ENCODE measurements at regions not wholly inside any gene's neighbourhood (a gene's known extent, or its start where the extent isn't known, plus 50 kb on each side); places are given as distances from the start of the nearest gene placed in this dataset.
"Not testable (repeated sequence)": the region's sequence is repeated elsewhere in the genome, so short reads cannot be mapped to it uniquely, and the experiment has no call there.

- Mint-ChIP-seq H3K27me3 (ENCODE audit: low read depth in 3 of 3) (peaks cover 0 to 9% (median 3%) of the 10 kb centered on the region in 3 donors), H3K36me3 (no peaks in the 10 kb centered on the region), H3K4me3 (no peak overlapping the region), H3K27ac (peak overlapping the region in 1 of 6 donors; percentile 61), H3K9me3 (no peaks in the 10 kb centered on the region), H3K4me1 (peaks cover 12 to 15% of the 10 kb centered on the region in 2 donors)
- no peak for DNase-seq
Measured at GRCh38 chr1:234918181-234918841, 210.3 kb downstream of the TOMM20 start.

- H3K27me3 Mint-ChIP-seq (ENCODE audit: low read depth in 3 of 3): peaks cover 0 to 10% (median 3%) of the 10 kb centered on the region in 3 donors
- DNase-seq: no peak
- H3K36me3 Mint-ChIP-seq: no peaks in the 10 kb centered on the region
- H3K27ac Mint-ChIP-seq: no peak overlapping the region
- H3K9me3 Mint-ChIP-seq: no peaks in the 10 kb centered on the region
- peaks cover 19 to 20% of the 10 kb centered on the region in 2 donors for H3K4me1 Mint-ChIP-seq
- no peak overlapping the region for H3K4me3 Mint-ChIP-seq
Measured at GRCh38 chr1:234917495-234918180, 211.0 kb downstream of the TOMM20 start.

GRCh38 chr1:234916840-234917239 is 211.8 kb downstream of the TOMM20 start:
- peaks cover 27 to 28% of the 10 kb centered on the region in 2 donors for H3K4me1 Mint-ChIP-seq
- no peak overlapping the region for H3K27ac Mint-ChIP-seq
- H3K27me3 Mint-ChIP-seq (ENCODE audit: low read depth in 3 of 3): peaks cover 0 to 10% (median 2%) of the 10 kb centered on the region in 3 donors
- no peaks in the 10 kb centered on the region for H3K36me3 Mint-ChIP-seq
- H3K4me3 Mint-ChIP-seq: no peak overlapping the region
- no peaks in the 10 kb centered on the region for H3K9me3 Mint-ChIP-seq
- DNase-seq: no peak

GRCh38 chr1:234915924-234916675 is 212.5 kb downstream of the TOMM20 start:
- peak overlapping the region in 2 of 6 donors; percentile 43 to 60 for H3K27ac Mint-ChIP-seq
- peaks cover 35% of the 10 kb centered on the region in 2 donors for H3K4me1 Mint-ChIP-seq
- peaks cover 0 to 10% (median 2%) of the 10 kb centered on the region in 3 donors for H3K27me3 Mint-ChIP-seq (ENCODE audit: low read depth in 3 of 3)
- no peaks in the 10 kb centered on the region for H3K9me3 Mint-ChIP-seq
- DNase-seq: no peak
- H3K36me3 Mint-ChIP-seq: no peaks in the 10 kb centered on the region
- H3K4me3 Mint-ChIP-seq: no peak overlapping the region

GRCh38 chr1:234914606-234915290 is 213.9 kb downstream of the TOMM20 start:
- peak overlapping the region in 3 of 6 donors; percentile 74 to 84 (median 82) for H3K27ac Mint-ChIP-seq
- H3K4me1 Mint-ChIP-seq: peaks cover 44% of the 10 kb centered on the region in 2 donors
- peaks cover 0 to 13% (median 2%) of the 10 kb centered on the region in 3 donors for H3K27me3 Mint-ChIP-seq (ENCODE audit: low read depth in 3 of 3)

GRCh38 chr1:234913771-234914170 is 214.9 kb downstream of the TOMM20 start:
- Mint-ChIP-seq H3K36me3 (no peaks in the 10 kb centered on the region), H3K4me1 (peaks cover 43 to 44% of the 10 kb centered on the region in 2 donors), H3K4me3 (peak overlapping the region in 1 of 5 donors; percentile 48), H3K9me3 (no peaks in the 10 kb centered on the region), H3K27me3 (ENCODE audit: low read depth in 3 of 3) (peaks cover 0 to 13% (median 2%) of the 10 kb centered on the region in 3 donors), H3K27ac (peak overlapping the region in 4 of 6 donors; percentile 40 to 84 (median 77))
- no peak for DNase-seq

More at GRCh38 chr1:234914606-234915290, 213.9 kb downstream of the TOMM20 start:
- H3K4me3 Mint-ChIP-seq: no peak overlapping the region
- H3K9me3 Mint-ChIP-seq: no peaks in the 10 kb centered on the region
- no peak for DNase-seq
- no peaks in the 10 kb centered on the region for H3K36me3 Mint-ChIP-seq

- Mint-ChIP-seq H3K27ac (peak overlapping the region in 5 of 6 donors; percentile 40 to 90 (median 82)), H3K36me3 (no peaks in the 10 kb centered on the region), H3K4me3 (peak overlapping the region in 3 of 5 donors; percentile 16 to 48 (median 17)), H3K9me3 (no peaks in the 10 kb centered on the region), H3K27me3 (ENCODE audit: low read depth in 3 of 3) (peaks cover 0 to 14% (median 2%) of the 10 kb centered on the region in 3 donors), H3K4me1 (peaks cover 43 to 44% of the 10 kb centered on the region in 2 donors)
- DNase-seq: no peak
Measured at GRCh38 chr1:234913278-234913649, 215.4 kb downstream of the TOMM20 start.

- Mint-ChIP-seq H3K9me3 (no peaks in the 10 kb centered on the region), H3K27me3 (ENCODE audit: low read depth in 3 of 3) (peaks cover 0 to 13% (median 2%) of the 10 kb centered on the region in 3 donors), H3K4me3 (peak overlapping the region; percentile 36 to 84 (median 72)), H3K36me3 (no peaks in the 10 kb centered on the region), H3K27ac (peak overlapping the region; percentile 80 to 98 (median 92)), H3K4me1 (peaks cover 43 to 44% of the 10 kb centered on the region in 2 donors)
- peak; percentile 23 to 29 (median 27) for DNase-seq
Measured at GRCh38 chr1:234912548-234913277, 215.9 kb downstream of the TOMM20 start.

- Mint-ChIP-seq H3K4me3 (peak overlapping the region; percentile 36 to 84 (median 72)), H3K27me3 (ENCODE audit: low read depth in 3 of 3) (peaks cover 0 to 13% (median 2%) of the 10 kb centered on the region in 3 donors), H3K27ac (peak overlapping the region; percentile 80 to 98 (median 92)), H3K36me3 (no peaks in the 10 kb centered on the region), H3K4me1 (peaks cover 43 to 44% of the 10 kb centered on the region in 2 donors), H3K9me3 (no peaks in the 10 kb centered on the region)
- DNase-seq: peak; percentile 83 to 84 (median 84)
Measured at GRCh38 chr1:234911787-234912186, 216.8 kb downstream of the TOMM20 start.

- DNase-seq, H3K9me3 Mint-ChIP-seq, H3K36me3 Mint-ChIP-seq: not testable (repeated sequence)
- H3K27me3 Mint-ChIP-seq (ENCODE audit: low read depth in 3 of 3): peaks cover 0 to 10% (median 2%) of the 10 kb centered on the region in 3 donors
- H3K4me1 Mint-ChIP-seq: peaks cover 43 to 44% of the 10 kb centered on the region in 2 donors
- H3K4me3 Mint-ChIP-seq: peak overlapping the region in 4 of 5 donors; percentile 67 to 84 (median 74)
- H3K27ac Mint-ChIP-seq: peak overlapping the region; percentile 57 to 98 (median 86)
Measured at GRCh38 chr1:234911136-234911535, 217.5 kb downstream of the TOMM20 start.

- Mint-ChIP-seq H3K9me3 (no peaks in the 10 kb centered on the region), H3K27ac (peak overlapping the region in 4 of 6 donors; percentile 29 to 82 (median 44)), H3K4me1 (peaks cover 41 to 44% of the 10 kb centered on the region in 2 donors), H3K36me3 (no peaks in the 10 kb centered on the region), H3K4me3 (no peak overlapping the region), H3K27me3 (ENCODE audit: low read depth in 3 of 3) (peaks cover 0 to 10% (median 2%) of the 10 kb centered on the region in 3 donors)
- no peak for DNase-seq
Measured at GRCh38 chr1:234909851-234910250, 218.8 kb downstream of the TOMM20 start.

GRCh38 chr1:234909307-234909810 is 219.3 kb downstream of the TOMM20 start:
- no peaks in the 10 kb centered on the region for H3K36me3 Mint-ChIP-seq
- H3K9me3 Mint-ChIP-seq: no peaks in the 10 kb centered on the region
- H3K4me3 Mint-ChIP-seq: no peak overlapping the region
- H3K4me1 Mint-ChIP-seq: peaks cover 41 to 42% of the 10 kb centered on the region in 2 donors
- H3K27me3 Mint-ChIP-seq (ENCODE audit: low read depth in 3 of 3): peaks cover 0 to 9% (median 2%) of the 10 kb centered on the region in 3 donors
- peak overlapping the region in 4 of 6 donors; percentile 4 to 82 (median 44) for H3K27ac Mint-ChIP-seq
- no peak for DNase-seq
